Esophagus squamous epithelium (tissue), 5 donors: ENCODE measurements at regions not wholly inside any gene's neighbourhood (a gene's known extent, or its start where the extent isn't known, plus 50 kb on each side); places are given as distances from the start of the nearest gene placed in this dataset.

Source experiments
- DNase-seq: peaks from one replicate; lab custom pipeline; 2025; lab: John Stamatoyannopoulos, UW
- H3K27ac ChIP-seq, 4 donors: fragments of 200-600 bp; sonication (generic); one replicate each; pipeline ENCODE4 v1.5.1; 2016 to 2019; ENCODE audit warnings: mild to moderate bottlenecking in 1 of 4
- H3K27me3 ChIP-seq, 4 donors: fragments of 200-600 bp; sonication (generic); 1 replicate in 3 of 4; 2 replicates in 1 of 4; pipeline versions ENCODE4 v1.5.1 to v1.6.0; 2017 to 2021; ENCODE audit warnings: antibody characterized with exemption in 1 of 4
- H3K36me3 ChIP-seq, 3 donors: fragments of 200-600 bp; sonication (generic); one replicate each; pipeline ENCODE4 v1.5.1; 2016 to 2019
- H3K4me1 ChIP-seq, 3 donors: fragments of 200-600 bp; sonication (generic); one replicate each; pipeline ENCODE4 v1.5.1; 2017 to 2019
- H3K4me3 ChIP-seq, 4 donors: fragments of 200-600 bp; sonication (generic); 1 replicate in 3 of 4; 2 replicates in 1 of 4; pipeline ENCODE4 v1.5.1; 2016 to 2019; ENCODE audit warnings: mild to moderate bottlenecking in 2 of 4, moderate library complexity in 1 of 4
- H3K9me3 ChIP-seq, 3 donors: fragments of 200-600 bp; sonication (generic); one replicate each; pipeline ENCODE4 v1.5.1; 2016 to 2019
- POLR2A ChIP-seq, 4 donors: fragments of 450-650 bp; IDR thresholded peaks; one replicate each; pipeline ENCODE4 v1.6.1; 2017; ENCODE audit warnings: antibody characterized with exemption in 4 of 4, mild to moderate bottlenecking in 4 of 4, moderate library complexity in 3 of 4
- WGBS, 2 donors: methylation state at CpG; one replicate each; pipeline ENCODE4 v1.1.5; 2018; 5-methylcytosine and 5-hydroxymethylcytosine counted together
- intact Hi-C: fragments of 100-400 bp; cut with DNase I; formaldehyde crosslinking; loops from one replicate; pipeline ENCODE4 v1.15.0; 2022
- TF ChIP-seq, protein P1 (sequence below), 6 experiments: fragments of 450-650 bp in 4 of 6; fragments of 200-600 bp in 2 of 6; sonication (generic) in 2 of 6; IDR thresholded peaks; one replicate each; pipeline ENCODE4 v1.5.1; 2016 to 2019; ENCODE audit warnings: antibody characterized with exemption in 6 of 6, mild to moderate bottlenecking in 4 of 6, moderate library complexity in 4 of 6
- donor health status: DM: yes; HTN: yes; CAD: no.

DNA sequence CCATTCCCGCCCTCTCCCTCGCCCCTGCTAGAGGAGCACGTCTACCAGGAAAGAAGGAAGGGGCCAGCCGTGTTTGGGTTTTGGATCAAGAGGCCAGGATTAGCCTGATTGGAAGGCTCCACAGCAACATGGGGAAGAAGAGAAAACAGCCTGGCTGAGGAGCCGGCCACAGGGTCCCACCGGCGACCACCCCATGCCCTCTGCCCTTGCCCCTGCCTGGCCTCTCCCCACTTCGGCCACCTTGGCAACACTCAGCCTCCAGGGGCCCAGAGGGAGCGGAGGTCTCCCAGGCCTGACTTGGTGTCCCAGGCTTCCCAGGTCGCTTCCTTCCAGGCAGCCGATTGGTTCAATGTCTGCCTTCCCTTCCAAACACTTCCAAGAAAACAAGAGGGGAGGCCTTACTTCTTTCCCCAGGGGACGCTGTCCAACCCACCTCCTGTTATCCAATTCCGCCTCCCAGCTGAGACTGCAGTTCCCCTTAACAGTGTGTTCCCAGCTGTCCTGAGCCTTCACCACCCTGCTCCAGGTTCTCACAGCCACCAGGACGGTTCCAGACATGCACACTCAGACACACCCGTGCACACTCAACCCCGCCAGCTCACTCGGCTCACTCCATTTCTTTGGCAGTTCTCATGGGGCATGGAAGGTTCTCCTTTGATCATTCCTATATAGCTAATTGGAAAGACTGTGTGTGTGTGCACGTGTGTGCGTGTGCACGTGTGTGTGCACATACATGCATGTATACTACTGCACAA is 65.4 kb downstream of the RBFOX3 start:
- WGBS, 2 donors, result 63 to 69% methylated on average over 15 to 18 of the region's 20 CpGs
- H3K27me3 ChIP-seq, result peaks cover 0 to 50% (median 0%) of the 10 kb centered on the region in 4 donors
- DNase-seq, result no peak

GRCh38 chr17:79544142-79544914 is 66.5 kb downstream of the RBFOX3 start:
- Histone ChIP-seq H3K27ac (no peak overlapping the region), H3K36me3 (no peaks in the 10 kb centered on the region), H3K4me1 (no peaks in the 10 kb centered on the region), H3K9me3 (no peaks in the 10 kb centered on the region), H3K27me3 (peaks cover 0 to 50% (median 0%) of the 10 kb centered on the region in 4 donors), H3K4me3 (no peak overlapping the region)
- intact Hi-C loops, result no loop called here
- no peak for DNase-seq
- 60 to 81% methylated on average over 13 to 16 of the region's 19 CpGs for WGBS, 2 donors
- TF ChIP-seq, protein P1, sequence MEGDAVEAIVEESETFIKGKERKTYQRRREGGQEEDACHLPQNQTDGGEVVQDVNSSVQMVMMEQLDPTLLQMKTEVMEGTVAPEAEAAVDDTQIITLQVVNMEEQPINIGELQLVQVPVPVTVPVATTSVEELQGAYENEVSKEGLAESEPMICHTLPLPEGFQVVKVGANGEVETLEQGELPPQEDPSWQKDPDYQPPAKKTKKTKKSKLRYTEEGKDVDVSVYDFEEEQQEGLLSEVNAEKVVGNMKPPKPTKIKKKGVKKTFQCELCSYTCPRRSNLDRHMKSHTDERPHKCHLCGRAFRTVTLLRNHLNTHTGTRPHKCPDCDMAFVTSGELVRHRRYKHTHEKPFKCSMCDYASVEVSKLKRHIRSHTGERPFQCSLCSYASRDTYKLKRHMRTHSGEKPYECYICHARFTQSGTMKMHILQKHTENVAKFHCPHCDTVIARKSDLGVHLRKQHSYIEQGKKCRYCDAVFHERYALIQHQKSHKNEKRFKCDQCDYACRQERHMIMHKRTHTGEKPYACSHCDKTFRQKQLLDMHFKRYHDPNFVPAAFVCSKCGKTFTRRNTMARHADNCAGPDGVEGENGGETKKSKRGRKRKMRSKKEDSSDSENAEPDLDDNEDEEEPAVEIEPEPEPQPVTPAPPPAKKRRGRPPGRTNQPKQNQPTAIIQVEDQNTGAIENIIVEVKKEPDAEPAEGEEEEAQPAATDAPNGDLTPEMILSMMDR (IDR thresholded peaks at IDR 0.05), result no peak

More for the DNA sequence above, 65.4 kb downstream of the RBFOX3 start:
- Histone ChIP-seq H3K36me3 (no peaks in the 10 kb centered on the region), H3K9me3 (no peaks in the 10 kb centered on the region), H3K27ac (no peak overlapping the region), H3K4me3 (no peak overlapping the region), H3K4me1 (no peaks in the 10 kb centered on the region)
- intact Hi-C loops, result no loop called here
- no peak for TF ChIP-seq POLR2A (IDR thresholded peaks at IDR 0.05)
- TF ChIP-seq, protein P1 (IDR thresholded peaks at IDR 0.05), result no peak

GRCh38 chr17:79543531-79543930 is 67.3 kb downstream of the RBFOX3 start:
- intact Hi-C loops, result no loop called here
- 18 to 30% methylated on average over 7 to 12 of the region's 15 CpGs for WGBS, 2 donors
- peaks cover 0 to 50% (median 0%) of the 10 kb centered on the region in 4 donors for H3K27me3 ChIP-seq
- H3K9me3 ChIP-seq, result no peaks in the 10 kb centered on the region
- H3K4me1 ChIP-seq, result no peaks in the 10 kb centered on the region
- no peak for TF ChIP-seq POLR2A (IDR thresholded peaks at IDR 0.05)
- TF ChIP-seq, protein P1 (IDR thresholded peaks at IDR 0.05), result no peak
- no peak overlapping the region for H3K4me3 ChIP-seq
- no peak overlapping the region for H3K27ac ChIP-seq
- DNase-seq, result no peak
- no peaks in the 10 kb centered on the region for H3K36me3 ChIP-seq

DNA sequence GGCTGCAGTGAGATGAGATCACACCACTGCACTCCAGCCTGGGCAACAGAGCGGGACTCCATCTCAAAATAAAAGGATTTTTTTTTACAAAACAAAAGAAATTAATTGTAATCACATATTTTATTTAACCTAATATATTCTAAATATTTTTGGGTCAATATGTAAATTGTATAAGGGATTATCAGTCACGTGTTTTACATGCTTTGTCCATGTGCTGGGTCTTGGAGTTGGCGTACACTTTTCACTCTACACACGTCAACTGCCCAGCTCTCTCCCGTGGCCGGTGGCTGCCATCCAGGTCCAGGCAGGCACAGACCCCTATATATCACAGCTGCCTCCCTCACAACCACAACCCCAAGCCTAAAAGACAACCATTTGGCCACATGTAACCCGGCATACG is 68.1 kb downstream of the RBFOX3 start:
- H3K4me1 ChIP-seq, result no peaks in the 10 kb centered on the region
- H3K4me3 ChIP-seq, result no peak overlapping the region
- DNase-seq, result no peak
- H3K27ac ChIP-seq, result no peak overlapping the region
- H3K9me3 ChIP-seq, result no peaks in the 10 kb centered on the region
- no peaks in the 10 kb centered on the region for H3K36me3 ChIP-seq
- intact Hi-C loops, result no loop called here
- 78 to 83% methylated on average over 8 of the region's 8 CpGs for WGBS, 2 donors
- TF ChIP-seq POLR2A (IDR thresholded peaks at IDR 0.05), result no peak
- TF ChIP-seq, protein P1 (IDR thresholded peaks at IDR 0.05), result no peak
- peaks cover 0 to 44% (median 0%) of the 10 kb centered on the region in 4 donors for H3K27me3 ChIP-seq
